Nephron progenitor cell (in vitro differentiated cells): ENCODE measurements at regions not wholly inside any gene's neighbourhood (a gene's known extent, or its start where the extent isn't known, plus 50 kb on each side); places are given as distances from the start of the nearest gene placed in this dataset.

Experiments
- DNase-seq: peaks from one replicate; pipeline ENCODE4 v3.0.0; 2021
- H3K27ac Mint-ChIP-seq: 2 replicates; pipeline ENCODE4 v1.8.0; 2021; ENCODE audit warnings: mild to moderate bottlenecking, moderate library complexity, mixed read lengths
- H3K27me3 Mint-ChIP-seq: 2 replicates; pipeline ENCODE4 v1.8.0; 2021; ENCODE audit warnings: mild to moderate bottlenecking, low read depth, mixed read lengths; ENCODE audit not compliant: poor library complexity
- H3K36me3 Mint-ChIP-seq: 2 replicates; pipeline ENCODE4 v1.8.0; 2021; ENCODE audit warnings: low read depth, mixed read lengths
- H3K4me1 Mint-ChIP-seq: 2 replicates; pipeline ENCODE4 v1.8.0; 2021; ENCODE audit warnings: mixed read lengths
- H3K4me3 Mint-ChIP-seq: 2 replicates; pipeline ENCODE4 v1.8.0; 2021; ENCODE audit warnings: mild to moderate bottlenecking, moderate library complexity, mixed read lengths
- H3K9me3 Mint-ChIP-seq: 2 replicates; pipeline ENCODE4 v1.8.0; 2021; ENCODE audit warnings: mild to moderate bottlenecking, moderate library complexity, mixed read lengths
- CTCF ChIP-seq: fragments of 200-600 bp; sonication (generic); IDR thresholded peaks from 2 replicates; pipeline ENCODE4 v1.5.0; 2021; ENCODE audit warnings: antibody characterized with exemption

- DNase-seq: no peak
- TF ChIP-seq CTCF: no peak
- no peaks in the 10 kb centered on the region for H3K36me3 Mint-ChIP-seq
- H3K9me3 Mint-ChIP-seq: no peaks in the 10 kb centered on the region
- H3K4me3 Mint-ChIP-seq: no peak overlapping the region
- H3K27ac Mint-ChIP-seq: no peak overlapping the region
- H3K4me1 Mint-ChIP-seq: no peaks in the 10 kb centered on the region
- no peaks in the 10 kb centered on the region for H3K27me3 Mint-ChIP-seq
These were observed 187.4 kb downstream of the SOX3 start for GRCh38 chrX:140317462-140317861.

- H3K36me3 Mint-ChIP-seq: no peaks in the 10 kb centered on the region
- peaks cover 4% of the 10 kb centered on the region for H3K27me3 Mint-ChIP-seq
- no peak for DNase-seq
- no peaks in the 10 kb centered on the region for H3K9me3 Mint-ChIP-seq
- H3K4me3 Mint-ChIP-seq: no peak overlapping the region
- no peak for TF ChIP-seq CTCF
- peaks cover 2% of the 10 kb centered on the region for H3K4me1 Mint-ChIP-seq
- H3K27ac Mint-ChIP-seq: no peak overlapping the region
These were observed 205.7 kb downstream of the SOX3 start for GRCh38 chrX:140298960-140299825.

- Mint-ChIP-seq H3K27ac (no peak overlapping the region), H3K9me3 (no peaks in the 10 kb centered on the region), H3K4me1 (peaks cover 17% of the 10 kb centered on the region), H3K27me3 (peaks cover 4% of the 10 kb centered on the region), H3K36me3 (no peaks in the 10 kb centered on the region), H3K4me3 (no peak overlapping the region)
- no peak for DNase-seq
- no peak for TF ChIP-seq CTCF
These were observed 207.6 kb downstream of the SOX3 start for GRCh38 chrX:140297273-140297672.

- H3K27ac Mint-ChIP-seq: no peak overlapping the region
- no peak overlapping the region for H3K4me3 Mint-ChIP-seq
- H3K4me1 Mint-ChIP-seq: peaks cover 25% of the 10 kb centered on the region
- H3K36me3 Mint-ChIP-seq: no peaks in the 10 kb centered on the region
- peaks cover 7% of the 10 kb centered on the region for H3K27me3 Mint-ChIP-seq
- no peak for TF ChIP-seq CTCF
- H3K9me3 Mint-ChIP-seq: peaks cover 8% of the 10 kb centered on the region
- DNase-seq: no peak
These were observed 211.9 kb downstream of the SOX3 start for GRCh38 chrX:140292961-140293360.

GRCh38 chrX:140292188-140292587 is 212.7 kb downstream of the SOX3 start:
- Mint-ChIP-seq H3K4me1 (peaks cover 25% of the 10 kb centered on the region), H3K9me3 (peaks cover 13% of the 10 kb centered on the region), H3K27ac (no peak overlapping the region), H3K27me3 (peaks cover 7% of the 10 kb centered on the region), H3K4me3 (no peak overlapping the region), H3K36me3 (no peaks in the 10 kb centered on the region)
- no peak for DNase-seq
- TF ChIP-seq CTCF: no peak
